HG03439 (cell line): ENCODE measurements at regions not wholly inside any gene's neighbourhood (a gene's known extent, or its start where the extent isn't known, plus 50 kb on each side); places are given as distances from the start of the nearest gene placed in this dataset.

Source experiments
- ATAC-seq: cut with Tn5 transposase; IDR thresholded peaks from one replicate; pipeline ENCODE4 v1.9.1; 2021; ENCODE audit warnings: mild to moderate bottlenecking, moderate library complexity; ENCODE audit not compliant: unreplicated experiment

DNA sequence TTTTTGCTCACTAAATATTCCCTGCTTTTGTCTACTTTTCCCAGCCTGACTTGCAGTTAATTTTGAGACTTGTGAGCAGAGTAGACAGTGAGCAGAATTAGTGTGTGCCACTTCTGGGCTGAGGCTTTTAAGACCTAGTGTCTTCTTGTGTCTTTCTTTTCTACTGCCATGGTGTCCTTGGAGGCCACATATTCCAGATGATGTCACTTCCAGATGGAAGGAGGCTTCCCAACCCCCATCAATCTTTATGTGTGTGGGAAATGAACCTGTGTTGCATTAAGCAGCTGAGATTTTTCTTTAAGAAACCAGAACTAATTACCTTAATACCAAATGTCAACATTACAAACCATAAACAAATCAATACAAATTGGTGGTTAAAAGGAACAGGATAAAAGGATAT, 774.7 kb upstream of the ROBO1 start:
- no peak for ATAC-seq

DNA sequence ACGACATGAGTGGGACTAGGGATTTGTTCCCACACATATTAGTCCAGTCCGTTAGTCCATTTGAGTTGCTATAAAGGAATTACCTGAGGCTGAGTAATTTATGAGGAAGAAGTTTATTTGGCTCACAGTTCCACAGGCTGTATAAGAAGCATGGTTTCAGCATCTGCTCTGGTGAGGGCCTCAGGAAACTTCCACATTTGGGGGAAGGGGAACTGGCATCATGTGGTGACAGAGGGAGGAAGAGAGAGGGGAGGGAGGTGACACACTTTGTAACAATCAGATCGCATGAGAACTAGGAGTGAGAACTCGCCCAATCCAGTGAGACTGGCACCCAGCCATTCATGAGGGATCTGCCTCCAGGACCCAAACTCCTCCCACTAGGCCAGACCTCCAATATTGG, 769.9 kb upstream of the ROBO1 start:
- ATAC-seq = no peak

- ATAC-seq = no peak
Observed at GRCh38 chr3:80535286-80535685, 767.5 kb upstream of the ROBO1 start.

DNA sequence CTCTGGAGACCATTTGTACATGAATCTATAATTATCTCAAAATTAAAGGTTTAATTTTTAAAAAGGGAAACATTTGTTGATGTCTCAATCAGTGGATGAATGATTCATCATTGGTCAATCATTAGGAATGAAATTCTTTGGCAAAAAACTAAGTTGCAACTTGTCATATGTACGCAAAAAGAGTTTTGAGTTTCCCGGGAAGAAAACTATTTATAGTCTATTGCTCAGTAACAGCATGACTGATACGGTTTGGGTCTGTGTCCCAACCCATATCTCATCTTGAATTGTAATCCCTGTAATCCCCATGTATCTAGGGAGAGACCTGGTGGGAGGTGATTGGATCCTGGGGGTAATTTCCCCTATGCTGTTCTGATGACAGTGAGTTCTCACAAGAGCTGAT, 765.8 kb upstream of the ROBO1 start:
- ATAC-seq = no peak

GRCh38 chr3:80526153-80526552, 758.4 kb upstream of the ROBO1 start:
- ATAC-seq = no peak

DNA sequence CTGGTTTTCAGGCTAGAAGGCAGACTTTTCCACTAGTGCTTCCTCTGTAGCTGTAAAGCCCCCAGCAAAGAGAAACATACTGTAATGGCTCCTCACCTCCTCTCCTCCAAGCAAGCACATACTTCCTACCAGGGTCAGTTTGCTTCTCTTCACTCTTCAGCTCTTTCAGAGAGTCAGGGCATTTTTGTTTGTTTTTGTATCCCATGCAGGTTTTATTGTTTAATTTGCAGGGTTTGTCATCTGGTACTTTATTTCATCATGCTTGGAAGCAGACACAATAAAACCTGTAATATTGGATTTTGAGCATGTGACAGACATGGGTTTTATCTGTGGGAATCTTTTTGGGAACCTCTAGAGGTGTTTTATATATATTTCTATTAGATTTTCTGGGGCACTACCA, 753.3 kb upstream of the ROBO1 start:
- ATAC-seq = no peak

GRCh38 chr3:80519436-80519835, 751.6 kb upstream of the ROBO1 start:
- no peak for ATAC-seq

GRCh38 chr3:80496452-80496851, 728.7 kb upstream of the ROBO1 start:
- no peak for ATAC-seq

DNA sequence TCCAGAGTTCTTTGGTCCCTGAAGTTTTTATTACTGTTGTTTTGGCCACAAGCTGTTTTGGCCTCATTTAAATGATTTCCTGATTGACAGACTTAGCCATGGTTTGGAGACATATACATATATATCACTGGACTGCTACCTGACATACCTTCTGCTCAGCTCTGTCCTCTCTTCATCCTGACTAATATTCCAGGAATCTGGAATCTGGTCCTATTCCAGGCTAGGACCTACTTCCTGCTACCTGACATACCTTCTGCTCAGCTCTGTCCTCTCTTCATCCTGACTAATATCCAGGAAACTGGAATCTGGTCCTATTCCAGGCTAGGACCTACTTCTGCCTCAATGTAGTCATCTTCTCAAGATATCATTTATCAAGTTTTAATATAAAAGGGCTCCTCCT, 724.4 kb upstream of the ROBO1 start:
- no peak for ATAC-seq

GRCh38 chr3:80472961-80473360, 705.2 kb upstream of the ROBO1 start:
- no peak for ATAC-seq

DNA sequence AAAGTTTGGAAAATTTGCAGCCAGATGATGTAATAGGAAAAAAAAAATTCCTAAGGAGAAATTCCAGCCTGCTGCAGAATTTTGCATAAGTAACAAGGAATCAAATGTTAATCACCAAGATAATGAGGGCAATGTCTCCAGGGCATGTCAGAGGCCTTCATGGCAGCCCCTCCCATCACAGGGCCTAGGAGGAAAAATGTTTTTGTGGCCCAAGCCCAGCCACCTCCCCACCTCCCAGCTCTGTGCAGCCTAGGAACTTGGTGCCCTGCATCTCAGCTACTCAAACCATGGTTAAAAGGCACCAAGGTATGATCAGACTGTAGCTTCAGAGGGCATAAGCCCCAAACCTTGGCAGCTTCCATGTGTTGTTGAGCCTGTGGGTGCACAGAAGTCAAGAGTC, 704.7 kb upstream of the ROBO1 start:
- no peak for ATAC-seq

- ATAC-seq = no peak
Observed at GRCh38 chr3:80470433-80470832, 702.6 kb upstream of the ROBO1 start.

DNA sequence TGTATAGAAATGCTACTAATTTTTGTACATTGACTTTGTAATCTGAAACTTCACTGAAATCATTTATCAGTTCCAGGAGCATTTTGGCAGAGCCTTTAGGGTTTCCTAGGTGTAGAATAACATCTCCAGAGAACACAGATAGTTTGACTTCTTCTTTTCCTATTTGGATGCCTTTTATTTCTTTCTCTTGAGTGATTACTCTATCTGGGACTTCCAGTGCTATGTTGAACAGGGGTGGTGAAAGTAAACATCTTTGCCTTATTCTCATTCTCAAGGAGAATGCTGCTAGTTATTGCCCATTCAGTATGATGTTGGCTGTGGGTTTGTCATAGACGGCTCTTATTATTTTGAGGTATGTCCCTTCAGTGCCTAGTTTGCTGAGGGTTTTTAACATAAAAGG, 697.9 kb upstream of the ROBO1 start:
- ATAC-seq = no peak

DNA sequence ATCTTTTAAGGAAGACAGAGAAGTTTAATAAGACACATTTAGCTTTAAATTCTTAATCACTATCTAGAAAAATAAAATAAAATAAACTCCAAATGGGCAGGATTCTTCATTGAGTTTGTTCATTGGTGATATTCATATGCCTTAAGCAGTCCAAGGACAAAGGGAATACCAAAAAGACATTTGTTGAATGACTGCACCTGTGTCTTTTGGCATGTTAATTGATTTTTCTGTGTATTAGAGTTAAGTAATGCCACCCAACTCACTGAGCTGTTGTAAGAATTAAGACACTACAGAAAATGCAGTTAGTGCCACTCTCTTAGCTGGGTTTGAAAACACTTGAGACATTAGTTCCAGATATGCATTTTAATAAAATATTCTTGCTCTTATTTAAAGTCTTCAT, 683.6 kb upstream of the ROBO1 start:
- no peak for ATAC-seq

GRCh38 chr3:80445641-80446040, 677.8 kb upstream of the ROBO1 start:
- no peak for ATAC-seq

- ATAC-seq = no peak
Observed at GRCh38 chr3:80445053-80445452, 677.3 kb upstream of the ROBO1 start.

- no peak for ATAC-seq
Observed at GRCh38 chr3:80439490-80439889, 671.7 kb upstream of the ROBO1 start.

DNA sequence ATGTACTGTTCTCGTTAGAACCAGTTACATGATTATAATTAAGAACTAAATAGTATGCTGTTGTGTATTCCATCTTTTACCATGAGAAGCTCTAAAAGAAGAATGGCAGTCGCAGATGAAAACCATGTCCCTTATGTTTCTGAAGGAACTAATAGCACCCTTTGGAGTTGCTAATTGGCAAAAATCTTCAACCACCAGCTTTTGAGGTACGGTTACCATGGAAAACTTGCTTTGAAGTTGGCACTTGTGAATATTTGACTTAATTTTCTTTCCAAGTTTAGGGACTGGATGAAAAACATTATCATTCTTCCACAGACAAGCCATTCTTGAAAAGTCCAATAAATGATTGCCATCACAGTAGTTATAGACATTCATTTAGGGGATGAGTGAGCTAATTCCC, 666.6 kb upstream of the ROBO1 start:
- ATAC-seq = no peak

DNA sequence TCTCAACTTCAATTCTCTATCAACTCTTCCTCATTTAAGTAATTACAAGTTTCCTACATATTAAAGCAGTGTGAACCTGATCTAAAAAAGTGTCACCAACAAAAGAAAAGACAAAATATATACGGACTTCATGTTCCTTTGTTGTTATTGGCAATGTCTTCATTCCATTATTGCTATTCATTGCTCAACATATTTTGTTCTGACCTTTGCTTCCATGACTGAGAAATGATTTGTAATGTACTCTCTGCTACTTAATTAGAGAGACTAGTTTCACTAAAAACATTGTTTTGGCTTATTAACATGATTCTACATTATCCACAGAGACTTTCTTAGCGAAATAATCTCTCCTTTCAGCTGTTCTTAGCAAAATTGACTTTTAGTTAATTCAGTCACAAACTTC, 657.2 kb upstream of the ROBO1 start:
- no peak for ATAC-seq

DNA sequence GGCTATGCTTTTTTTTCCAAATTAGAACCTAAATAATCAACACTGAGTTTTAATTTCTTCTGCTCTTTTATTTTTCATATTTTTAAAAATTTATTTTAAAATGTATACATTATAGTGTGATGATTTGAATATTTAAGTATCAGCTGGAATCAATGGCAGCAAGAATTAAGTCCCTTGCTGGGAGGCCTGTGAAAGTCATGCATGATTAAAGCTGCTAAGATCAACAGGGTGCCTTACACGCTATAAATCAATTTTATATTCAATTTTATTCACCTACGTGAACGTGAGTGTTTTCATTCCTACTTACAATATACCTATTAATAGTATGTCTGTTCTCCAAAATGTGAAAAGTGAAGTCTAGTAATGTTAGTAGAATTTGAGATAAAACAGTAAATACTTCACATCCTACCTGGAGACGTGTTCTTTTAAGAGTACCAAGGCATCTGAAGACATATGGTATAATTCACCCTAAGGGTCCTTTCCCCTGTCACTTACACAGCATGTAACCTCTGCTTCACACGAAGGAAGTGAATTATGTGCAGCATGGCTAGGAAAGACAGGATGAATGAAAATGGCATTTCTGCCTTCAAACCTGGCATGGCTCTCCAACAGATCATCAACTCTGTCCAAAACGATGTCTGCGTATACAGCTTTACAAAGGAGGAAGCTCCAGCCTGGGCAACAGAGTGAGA, 640.4 kb upstream of the ROBO1 start:
- ATAC-seq = no peak

DNA sequence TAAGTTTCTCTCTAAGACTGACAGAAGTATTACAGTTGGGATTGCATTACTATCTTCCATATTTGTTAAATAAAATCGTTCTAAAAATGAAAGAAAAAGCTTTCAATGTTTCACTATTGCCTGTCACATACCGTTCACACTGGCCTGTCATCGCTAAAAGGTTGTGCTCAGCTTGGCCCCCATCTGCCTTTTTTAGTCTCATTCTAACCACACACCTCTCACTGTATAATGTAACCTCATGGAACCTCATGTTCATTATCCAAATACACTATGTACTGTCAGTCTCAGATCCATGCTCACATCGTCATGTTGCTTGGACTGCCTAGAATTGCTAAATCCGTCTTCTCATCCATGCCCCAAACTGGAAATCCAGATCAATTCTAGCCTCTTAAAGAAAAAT, 637.8 kb upstream of the ROBO1 start:
- no peak for ATAC-seq

- ATAC-seq = no peak
Observed at GRCh38 chr3:80395023-80395422, 627.2 kb upstream of the ROBO1 start.

DNA sequence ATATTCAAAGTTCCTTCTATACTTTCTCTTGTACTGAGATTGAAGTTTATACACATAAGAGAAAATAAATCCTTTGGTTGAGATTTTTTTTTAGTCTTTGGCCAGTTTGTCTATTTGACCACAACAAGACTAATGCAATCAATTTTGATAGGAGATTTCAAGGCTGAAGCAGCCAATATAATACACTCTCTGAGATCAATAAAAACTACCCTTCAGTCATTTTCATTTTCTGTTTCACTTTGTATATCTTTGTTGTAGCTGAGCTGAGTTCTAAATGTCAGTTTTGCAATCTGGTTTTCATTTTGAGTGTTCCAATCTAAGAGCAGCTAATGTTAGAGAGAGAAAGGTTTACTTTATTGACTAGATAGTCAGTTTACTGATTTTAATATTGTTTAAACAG, 623.8 kb upstream of the ROBO1 start:
- ATAC-seq = no peak
